LoVo (cell line): ENCODE measurements at regions not wholly inside any gene's neighbourhood (a gene's known extent, or its start where the extent isn't known, plus 50 kb on each side); places are given as distances from the start of the nearest gene placed in this dataset.

ENCODE experiments used
- DNase-seq: peaks from one replicate; pipeline ENCODE4 v3.0.0-alpha.2; 2016; ENCODE audit warnings: low spot score

DNA sequence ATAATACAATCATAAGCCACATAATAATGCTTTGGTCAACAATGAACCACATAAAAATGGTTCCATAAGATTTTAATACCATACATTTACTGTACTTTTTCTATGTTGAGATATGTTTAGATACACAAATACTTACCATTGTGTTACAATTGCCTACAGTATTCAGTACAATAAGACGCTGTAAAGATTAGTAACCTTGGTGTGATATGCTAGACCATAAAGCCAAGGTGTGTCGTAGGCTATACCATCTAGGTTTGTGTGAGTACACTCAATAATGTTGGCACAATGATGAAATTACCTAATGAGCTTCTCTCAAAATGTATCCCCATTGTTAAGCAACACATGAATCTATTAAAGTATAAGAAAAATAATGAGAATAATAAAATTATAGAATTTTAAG, 662.3 kb downstream of the SATB2 start:
- DNase-seq: no peak

DNA sequence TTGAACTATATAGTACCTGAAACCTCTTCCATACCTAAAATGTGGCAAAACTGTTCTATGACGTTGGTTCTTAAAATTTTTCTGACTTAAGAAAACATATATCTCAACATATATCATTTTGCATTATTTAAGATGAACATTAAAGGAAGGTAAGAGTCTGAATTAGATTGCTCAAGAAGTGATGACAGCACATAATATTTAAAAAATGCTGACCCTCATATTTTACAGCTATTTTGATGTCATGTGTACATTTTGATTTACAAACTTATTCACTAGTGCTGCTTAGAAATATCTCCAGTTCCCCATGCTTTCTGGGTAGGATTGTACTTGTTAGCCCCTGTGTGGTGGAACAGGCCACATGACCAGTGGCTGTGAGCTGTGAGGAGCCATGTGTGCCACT, 666.1 kb downstream of the SATB2 start:
- no peak for DNase-seq

DNA sequence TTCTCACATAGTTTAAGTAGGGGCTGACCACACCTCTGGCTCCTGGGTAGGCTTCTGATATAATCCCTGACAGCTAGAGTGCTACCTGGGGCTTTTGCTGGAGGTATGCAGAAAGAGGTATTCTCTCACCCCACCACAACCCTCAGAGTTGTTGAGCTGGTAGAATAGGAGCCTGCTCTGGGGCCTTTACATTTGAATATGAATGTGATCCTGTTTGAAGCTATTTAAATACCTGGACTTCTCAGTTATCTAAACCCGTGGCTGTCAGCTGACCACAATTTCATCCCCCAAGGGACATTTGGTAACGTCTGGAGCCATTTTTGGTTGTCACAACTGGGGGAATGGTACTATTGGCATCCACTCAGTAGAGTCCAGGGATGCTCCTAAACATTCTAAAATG, 669.1 kb downstream of the SATB2 start:
- no peak for DNase-seq

DNA sequence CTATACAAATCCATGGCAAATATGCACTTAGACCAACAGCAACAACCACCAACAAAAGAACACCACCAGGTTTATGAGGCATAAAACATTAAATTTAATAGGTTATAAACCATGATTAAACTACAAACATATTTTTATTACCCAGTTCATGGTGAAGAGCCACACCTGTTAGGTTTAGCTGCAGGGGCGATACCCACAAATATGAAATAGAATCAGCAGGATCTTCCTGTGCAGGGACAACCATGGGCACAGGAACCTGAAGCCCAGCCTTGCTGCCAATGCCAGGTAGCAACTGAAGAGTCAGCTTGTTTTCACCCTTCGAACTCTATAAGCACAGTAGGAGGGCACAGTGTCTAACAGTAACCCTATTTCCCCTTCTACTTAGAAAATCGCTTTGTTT, 675.0 kb downstream of the SATB2 start:
- peak; percentile 50 for DNase-seq

DNA sequence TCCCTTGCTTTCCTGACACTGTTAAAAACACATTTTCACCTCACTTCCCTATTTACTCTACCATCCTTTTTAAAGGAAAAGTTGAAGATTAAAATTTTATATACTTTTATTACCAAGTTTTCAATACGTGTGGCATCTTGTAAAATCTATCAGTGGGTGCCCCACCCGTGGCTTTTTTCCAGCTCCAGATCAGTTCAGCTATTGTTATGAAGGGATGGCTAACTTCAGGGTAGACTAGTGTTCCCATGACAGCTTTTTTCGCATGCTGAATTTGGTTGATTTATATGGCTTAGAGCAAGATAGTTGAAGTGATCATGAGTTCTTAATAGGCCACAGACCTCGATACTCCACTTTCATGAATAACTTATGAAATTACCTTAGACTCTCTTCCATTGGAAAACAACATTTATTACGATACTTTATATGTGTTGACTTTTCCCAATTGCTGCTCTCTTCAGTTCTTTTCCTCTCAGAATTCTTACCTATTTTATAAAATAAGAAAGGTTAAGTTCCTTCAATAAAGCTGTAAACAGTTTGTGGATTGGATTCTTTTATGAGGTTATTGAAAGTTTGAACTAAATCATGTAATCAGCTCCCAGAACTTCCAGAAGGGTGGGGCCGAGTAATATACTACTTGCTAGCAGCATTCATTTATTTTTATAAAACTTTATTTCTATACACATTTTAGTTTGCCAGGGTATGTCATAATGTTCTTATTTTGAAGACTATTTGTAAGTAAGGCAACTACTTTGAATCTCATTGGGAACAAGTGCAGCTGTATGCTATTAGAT, 680.9 kb downstream of the SATB2 start:
- peak; percentile 36 for DNase-seq

DNA sequence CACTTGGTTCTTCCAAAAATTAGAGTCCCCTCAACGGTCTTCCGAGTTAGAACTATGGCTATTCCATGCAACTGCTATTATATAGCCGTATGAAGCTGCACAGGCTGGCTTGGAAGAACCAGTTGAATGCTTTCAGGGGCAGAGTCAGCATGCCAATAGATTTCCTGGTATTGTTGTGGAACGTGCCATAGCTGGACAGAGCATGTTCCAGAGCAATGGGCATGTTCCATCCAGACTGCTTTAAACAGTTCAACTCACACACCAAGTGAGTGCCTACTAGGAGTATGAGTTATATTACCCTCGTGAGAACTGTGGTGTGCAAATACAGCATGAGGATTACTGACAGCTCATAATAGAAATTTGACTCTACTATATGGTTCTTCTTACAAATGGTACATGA, 682.0 kb downstream of the SATB2 start:
- no peak for DNase-seq

DNA sequence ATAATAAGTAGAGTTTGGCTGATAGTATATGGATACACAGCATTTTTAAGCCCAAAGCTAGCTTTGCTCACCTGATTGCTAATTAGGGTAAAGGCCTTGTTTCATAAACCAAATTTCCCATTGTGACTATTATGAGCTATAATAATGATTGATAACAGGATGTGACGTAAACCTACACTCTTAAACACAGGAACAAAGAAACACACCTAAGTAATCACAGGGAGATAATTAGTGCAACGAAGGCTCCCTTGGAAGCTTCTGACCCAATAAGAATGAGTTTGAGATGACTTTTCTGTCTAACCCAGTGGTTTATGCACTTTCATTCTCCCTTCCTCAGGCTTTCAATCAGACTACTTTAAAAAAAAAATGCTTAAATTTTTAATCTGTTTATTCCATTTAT, 683.2 kb downstream of the SATB2 start:
- DNase-seq: no peak

DNA sequence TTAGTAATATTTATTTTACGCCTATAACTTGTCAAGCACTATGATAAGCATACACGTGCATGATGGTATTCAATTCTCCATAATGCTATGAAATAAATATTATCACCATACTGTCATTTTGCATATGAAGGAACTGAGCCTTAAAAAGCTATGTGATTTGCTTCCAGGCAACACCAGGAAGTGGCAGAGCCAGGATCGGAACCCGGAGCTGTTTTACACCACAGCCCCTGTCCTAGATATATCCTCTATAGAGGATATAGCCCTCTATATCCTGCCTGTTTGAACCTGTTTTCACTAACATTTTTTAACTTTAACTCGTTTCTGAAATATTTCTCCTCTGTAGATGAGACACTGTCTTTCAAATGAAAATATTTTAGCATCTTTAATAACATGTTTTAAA, 690.0 kb downstream of the SATB2 start:
- no peak for DNase-seq

DNA sequence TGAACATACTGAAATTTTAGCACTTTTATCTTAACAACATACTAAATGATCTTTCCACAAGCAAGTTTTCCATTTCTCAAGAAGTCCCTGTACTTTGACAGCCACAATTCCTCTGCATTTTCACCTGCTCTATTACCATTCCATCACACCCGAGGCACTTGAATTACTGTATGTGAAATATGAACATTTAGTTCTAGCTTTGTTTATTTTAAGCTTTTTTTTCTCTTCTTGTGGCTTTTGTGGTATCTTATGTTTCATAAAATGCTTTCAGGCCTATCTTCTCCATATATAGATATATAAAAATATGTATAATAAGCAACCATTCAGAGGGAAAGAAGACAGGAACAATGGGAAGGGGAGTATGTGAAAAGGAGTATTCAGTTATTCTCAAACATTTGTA, 693.9 kb downstream of the SATB2 start:
- DNase-seq: no peak

DNA sequence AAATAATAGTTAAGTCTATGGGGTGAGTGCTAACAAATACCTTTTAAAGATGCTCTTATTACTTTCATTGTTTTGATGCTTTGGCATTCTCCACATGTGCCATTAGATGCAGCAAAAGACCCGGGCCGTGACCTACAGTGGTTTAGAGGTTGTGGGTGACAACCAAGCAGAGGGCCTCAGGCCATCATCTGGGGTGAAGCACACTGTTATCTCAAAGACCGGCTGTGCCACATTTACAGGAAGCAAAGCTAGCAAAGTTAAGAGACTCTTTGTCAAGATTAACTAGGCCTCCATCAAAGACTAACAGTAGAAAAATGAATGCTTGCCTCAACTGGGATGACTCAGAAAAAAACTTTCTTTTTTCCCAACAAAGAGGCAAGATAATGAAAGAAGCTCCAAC, 695.3 kb downstream of the SATB2 start:
- no peak for DNase-seq

DNA sequence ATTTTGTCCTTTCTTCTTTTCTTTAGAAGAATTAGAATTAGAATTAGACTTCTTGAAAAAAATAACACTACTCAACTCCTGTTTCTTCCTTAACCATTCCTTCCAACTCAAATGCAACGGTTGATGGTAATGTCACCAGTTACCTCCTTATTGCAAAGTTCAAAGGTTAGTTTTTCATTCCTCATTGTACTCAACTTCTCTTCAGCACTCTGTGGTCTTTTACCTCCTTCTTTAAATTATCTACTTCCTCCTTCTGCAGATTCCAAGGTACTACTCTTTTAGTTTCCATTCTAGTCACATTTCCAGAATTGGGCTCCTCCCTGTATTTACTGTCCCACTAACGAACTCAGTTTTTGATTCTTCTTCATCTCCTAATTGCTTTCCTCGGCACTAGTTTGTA, 700.7 kb downstream of the SATB2 start:
- no peak for DNase-seq

DNA sequence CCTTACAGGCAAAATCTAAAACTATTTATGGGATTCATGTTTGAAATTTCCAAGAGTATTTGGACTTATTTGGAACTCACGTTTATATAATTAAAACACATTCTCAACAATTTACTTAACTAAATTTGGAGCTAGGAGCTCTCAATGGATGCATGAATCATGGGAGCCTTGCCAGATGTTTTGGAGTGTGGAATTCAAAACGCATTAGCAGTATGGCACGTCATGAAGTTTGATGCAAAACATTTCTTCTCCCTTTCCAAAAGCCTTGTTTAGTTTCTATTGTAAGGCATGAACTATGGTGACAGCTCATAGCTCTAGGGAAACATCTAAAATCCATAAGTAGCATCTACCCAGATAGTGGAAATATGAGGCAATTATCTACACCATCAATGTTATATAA, 701.6 kb downstream of the SATB2 start:
- no peak for DNase-seq

DNA sequence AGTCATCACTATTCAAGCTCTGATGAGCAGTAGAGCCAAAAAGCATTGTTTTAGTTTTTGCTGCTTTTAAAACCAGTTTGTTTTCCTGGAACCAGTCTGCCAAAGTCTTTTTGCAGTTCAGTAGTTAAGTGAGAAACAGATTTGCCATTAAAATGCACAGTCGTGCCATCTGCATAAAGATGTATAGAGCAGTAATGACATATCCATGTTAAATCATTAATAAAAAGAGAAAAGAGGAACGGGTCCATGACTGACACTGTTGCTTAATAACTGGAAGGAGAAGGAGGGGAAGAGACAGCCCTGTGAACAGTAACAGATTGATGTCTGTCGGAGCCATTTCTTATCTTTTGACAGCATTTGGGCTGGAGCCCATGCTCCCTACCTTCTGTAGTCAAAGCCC, 704.6 kb downstream of the SATB2 start:
- DNase-seq: no peak

DNA sequence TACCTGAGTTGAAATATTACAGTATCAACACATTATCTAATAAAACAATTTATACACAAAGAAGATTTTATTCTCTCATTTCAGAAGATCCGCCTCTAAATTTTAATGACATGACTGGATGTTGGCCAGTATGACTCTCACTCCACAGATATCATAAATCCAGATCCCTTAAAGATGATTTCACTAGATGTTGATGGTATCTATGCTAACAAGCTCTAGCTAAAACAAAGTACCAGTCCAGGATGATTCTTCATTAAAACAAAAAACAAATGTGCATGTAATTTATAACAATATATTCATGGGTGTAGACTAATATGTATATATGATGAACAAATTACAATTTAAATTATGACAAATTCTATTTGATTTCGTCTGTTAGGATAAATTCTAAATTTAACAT, 708.4 kb downstream of the SATB2 start:
- DNase-seq: no peak

DNA sequence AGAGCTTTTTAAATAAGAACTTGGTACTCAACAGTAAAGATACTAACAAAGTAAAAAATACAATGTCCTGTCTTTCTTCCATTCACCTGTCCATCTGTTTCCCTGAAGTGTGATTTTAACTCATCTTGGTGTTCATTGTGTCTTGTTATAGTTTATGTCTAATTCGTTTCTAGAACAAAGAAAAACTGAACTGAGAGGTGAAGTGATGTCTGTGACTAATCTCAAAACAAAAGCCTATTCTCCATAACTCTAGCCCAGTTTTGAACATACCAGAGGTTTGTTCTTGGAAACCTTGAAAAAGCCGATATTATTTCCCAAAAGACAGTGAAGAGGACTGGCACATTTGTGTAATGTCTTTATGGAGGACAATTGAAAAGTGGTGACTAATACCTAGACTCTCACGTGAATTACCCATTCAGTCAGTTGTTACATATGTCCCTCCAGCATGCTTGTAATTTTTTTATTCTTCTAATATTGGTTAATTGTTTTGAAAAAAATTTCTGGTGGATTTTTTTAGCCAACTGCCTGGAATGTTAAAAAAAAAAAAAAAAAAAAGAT, 725.8 kb downstream of the SATB2 start:
- DNase-seq: no peak

DNA sequence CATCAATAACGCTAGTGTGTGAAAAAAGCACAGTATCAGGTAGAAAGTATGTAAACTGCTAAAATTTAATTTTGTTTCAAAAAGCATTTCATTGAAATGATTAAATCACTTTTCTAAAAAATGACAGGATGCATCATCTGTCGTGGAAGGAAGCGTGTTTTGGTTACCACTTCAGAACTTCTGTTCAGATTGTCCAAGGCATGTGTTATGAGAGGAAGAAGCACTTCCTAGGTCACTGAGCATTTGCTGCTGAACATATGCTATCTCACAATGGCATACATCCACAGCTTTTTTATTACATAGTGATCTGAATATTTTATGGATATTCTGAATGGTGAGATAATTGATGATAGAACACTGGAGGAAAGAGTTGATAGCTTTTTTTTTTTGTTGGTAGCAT, 737.5 kb downstream of the SATB2 start:
- no peak for DNase-seq

DNA sequence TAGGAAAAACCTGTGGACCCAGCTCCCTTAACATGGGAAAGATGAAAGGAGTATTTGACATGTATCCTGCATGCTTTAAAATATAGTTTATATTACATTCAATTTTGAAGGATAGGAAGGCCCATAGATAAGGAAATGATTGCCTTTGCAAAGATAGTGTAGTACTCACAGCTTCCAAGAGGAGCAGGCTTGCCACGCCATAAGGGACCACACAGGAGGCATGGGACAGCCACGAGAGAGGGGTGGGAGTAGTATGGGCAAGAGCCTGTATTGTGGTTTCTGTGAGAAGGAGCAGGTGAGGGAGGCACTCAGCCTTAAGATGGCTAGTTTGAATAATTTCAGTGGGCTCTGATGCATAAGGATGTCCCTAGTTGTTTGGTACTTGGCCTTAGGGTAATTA, 740.3 kb downstream of the SATB2 start:
- no peak for DNase-seq

DNA sequence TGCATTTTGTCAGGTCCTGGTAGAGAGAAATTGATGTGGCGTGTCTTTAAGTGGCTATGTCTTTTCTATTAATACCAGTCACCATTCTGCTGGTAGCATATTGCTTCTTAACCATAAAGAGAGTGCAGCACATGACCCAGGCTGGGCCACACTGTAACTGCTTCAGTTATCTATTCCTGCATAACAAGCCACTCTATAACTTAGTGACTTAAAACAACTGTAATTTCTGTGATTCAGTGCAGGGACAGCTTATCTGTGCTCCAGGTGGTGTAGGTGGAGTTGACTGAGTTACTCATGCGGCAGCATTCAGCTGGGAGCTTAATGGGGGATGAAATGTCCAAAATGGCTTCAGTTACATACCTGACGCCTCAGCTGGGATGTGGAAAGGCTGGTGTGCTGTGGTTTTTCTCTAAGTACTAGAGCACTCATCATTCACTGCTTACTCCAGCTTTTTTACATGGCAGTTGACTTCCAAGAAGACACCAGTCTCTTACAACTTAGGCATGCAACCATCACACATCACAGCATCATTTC, 742.4 kb downstream of the SATB2 start:
- no peak for DNase-seq

DNA sequence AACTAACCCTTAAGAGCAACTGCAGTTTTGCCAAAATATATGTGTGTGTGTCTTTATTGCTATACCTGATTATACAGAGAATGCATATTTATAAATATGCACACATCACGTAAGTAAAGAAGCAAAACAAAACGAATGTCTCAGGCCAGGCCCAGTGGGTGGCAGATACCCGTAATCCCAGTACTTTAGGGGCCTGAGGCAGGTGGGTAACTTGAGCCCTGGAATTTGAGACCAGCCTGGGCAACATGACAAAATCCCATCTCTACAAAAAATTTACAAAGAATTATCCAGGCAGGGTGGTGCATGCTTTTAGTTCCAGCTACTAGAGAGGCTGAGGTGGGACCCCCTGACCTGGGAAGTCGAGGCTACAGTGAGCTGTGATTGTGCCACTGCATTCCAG, 745.3 kb downstream of the SATB2 start:
- no peak for DNase-seq

DNA sequence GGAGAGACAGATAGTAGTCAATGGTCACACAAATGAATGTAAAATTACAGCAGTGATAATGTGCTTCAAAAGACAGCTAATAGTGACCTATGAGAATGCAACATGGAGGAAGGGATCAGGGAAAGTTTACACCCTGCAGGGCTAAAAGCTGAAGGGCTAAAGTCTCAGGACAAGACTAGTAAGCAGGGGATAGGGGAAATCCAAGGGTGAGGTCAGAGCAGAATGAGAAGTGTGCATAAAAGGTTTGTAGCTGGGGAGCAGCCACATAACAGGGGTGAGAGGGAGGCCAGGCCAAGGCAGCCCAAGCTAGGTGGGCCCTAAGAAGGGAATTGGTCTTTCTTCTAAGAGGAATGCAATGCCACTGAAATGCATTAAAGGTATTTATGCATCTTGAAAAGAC, 746.3 kb downstream of the SATB2 start:
- DNase-seq: no peak

DNA sequence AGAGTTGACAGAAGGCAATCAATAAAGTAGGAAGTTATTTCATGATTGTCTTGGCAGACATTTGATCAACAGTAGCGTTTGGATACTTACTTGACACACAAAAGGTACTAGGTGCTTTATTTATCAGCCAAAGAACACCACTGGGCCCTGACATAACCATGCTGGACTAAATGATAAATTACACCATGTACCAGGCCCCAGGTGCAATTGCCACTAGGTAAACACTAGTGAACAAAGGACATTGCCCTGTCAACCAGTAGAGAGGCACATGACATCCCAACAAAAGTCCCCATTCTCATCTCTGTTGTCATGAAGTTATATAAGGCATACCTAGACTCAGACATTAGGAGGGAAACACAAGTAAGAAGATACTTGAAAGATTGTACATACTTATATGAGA, 747.2 kb downstream of the SATB2 start:
- no peak for DNase-seq

DNA sequence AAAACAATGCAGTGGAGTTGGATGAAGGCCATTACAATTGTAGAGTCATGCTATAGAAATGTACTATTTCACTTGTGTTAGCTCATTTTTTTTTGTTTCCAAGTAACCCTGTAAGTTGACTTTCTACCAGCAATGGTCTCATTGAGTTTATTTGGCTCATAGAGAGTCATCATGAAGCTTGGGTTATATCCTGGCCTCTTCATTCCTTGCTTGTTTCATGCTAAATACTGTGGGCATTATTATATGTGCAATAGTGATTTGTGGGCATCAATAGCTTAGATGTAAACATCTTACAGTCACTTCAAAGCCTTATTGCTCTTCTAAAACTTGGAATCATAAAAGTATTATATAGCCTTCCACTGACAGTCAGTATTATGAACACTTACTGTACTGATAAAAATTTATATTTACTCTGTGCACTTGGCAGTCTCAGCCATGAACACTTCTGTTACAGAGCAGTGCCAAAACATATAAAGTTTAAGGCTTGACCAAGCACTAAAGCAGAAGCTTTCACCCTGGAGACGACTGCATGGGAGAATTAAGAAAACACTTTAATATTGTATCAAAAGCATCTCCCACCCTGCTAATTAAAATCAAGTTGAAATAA, 751.2 kb downstream of the SATB2 start:
- DNase-seq: no peak

DNA sequence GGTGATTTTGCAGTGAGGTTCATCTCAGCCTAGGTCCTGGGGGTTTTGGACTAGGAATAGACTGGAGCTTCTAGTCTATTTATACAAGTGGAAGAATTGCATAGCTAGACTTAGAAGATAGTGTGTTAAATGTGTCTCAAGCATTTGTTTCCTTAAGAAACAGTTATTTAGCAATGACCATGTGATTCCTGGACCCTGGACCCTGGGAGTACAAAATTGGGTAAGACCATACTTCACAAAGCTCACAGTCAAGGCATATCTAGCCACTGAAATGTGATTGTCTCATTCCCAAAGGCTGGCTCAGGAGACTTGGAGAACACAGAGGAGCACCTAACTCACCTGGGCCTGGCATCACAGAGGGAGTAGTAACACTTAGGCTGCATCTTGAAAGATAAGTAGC, 754.5 kb downstream of the SATB2 start:
- no peak for DNase-seq

DNA sequence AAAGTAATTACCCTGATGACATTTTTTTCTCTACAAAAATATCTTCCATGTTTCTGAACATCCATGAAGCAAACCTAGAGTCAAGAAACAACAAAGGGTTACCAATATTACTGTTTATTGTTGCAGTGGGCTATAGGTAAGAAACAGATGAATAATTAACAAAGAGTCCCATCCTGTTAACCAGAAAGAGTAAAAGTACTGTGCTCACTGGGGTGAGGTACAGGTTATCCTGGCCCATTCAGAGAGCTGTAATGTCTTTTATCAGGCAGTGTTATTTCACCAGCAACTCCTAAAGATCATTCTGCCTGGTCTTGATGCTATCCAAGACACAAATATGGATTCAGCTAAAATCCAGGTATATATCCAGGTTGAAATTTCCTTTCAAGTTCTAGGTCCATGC, 754.9 kb downstream of the SATB2 start:
- DNase-seq: no peak
